NCI-H2227 treated with DMSO at 0.1 percent for 48 hours (cell line): ENCODE measurements at regions not wholly inside any gene's neighbourhood (a gene's known extent, or its start where the extent isn't known, plus 50 kb on each side); places are given as distances from the start of the nearest gene placed in this dataset.
"Not testable (repeated sequence)": the region's sequence is repeated elsewhere in the genome, so short reads cannot be mapped to it uniquely, and the experiment has no call there.

Experiments used
- DNase-seq: peaks from one replicate; lab custom pipeline; 2025; lab: John Stamatoyannopoulos, UW

DNA sequence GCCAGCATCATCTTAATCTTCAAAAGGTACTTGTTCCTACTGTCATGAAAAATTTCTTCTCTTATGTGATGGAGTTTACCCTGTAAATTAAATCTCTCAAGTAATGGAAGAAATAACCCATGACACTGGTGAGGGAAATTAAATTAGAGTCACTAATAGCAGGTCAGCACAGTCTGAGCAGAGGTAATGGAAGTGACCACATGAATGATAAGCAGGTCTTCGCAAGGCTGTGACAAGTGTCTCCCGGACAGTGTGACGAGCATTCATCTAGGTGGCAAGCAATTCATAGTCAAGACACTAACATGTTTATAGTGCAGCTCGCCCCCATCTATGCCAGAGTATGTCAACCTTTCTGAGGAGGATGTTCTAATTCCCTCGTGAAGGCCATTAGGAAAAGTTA is 249.2 kb downstream of the FRK start:
- no peak for DNase-seq

DNA sequence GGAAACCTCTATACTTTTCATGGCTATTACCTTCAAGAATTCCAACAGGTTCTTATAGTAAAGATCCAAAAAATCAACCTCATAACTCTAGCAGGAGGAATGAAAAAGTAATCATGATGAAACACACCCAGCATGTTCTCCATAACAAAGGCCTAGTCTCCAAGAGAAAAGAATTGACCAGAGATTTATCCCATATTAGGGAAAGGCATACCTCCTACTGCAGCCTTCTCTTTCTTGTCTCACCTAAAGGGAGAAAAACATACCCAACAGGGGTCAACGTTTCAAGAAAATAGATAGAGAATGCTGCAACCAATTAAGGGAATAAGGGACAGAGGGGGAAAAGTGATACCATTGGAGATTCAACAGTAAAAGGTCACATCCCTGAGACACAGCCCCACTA is 262.5 kb downstream of the FRK start:
- no peak for DNase-seq

DNA sequence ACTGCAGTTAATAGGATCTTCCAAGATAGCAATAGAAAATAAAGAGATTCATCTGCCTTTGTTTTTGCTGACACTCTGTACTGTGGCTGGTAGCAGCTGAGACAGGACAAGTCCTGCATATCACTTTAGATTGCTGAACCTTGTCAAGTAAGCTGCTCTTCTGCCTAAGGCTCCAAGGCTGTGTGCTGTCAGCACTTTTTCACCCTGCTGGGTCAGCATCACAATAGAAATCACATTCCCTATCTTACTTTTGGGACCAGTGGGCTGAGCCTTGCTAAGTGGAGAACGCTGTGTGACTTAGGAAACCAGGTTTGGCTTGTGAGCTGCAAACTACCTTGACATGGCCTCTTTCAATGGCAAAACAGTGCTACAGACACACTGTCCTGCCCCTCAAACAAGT is 263.9 kb downstream of the FRK start:
- no peak for DNase-seq

DNA sequence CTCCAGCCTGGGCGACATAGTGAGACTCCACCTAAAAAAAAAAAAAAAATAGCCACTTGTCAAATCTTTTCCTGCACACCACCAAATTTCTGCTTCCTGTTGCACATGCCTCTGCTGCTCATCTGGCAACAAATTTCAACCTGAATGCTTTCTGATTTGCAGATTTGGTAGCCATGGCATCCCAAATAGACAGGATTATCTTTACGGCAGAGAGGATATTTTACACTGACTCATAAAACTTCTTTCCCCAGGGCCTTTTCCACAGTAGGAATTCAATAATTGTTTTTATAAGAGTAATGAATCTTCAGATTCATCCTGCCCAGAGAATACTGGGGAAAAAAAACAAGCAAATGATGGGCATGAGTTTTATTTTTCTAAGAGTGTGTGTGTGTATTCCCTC is 264.6 kb downstream of the FRK start:
- DNase-seq = no peak

DNA sequence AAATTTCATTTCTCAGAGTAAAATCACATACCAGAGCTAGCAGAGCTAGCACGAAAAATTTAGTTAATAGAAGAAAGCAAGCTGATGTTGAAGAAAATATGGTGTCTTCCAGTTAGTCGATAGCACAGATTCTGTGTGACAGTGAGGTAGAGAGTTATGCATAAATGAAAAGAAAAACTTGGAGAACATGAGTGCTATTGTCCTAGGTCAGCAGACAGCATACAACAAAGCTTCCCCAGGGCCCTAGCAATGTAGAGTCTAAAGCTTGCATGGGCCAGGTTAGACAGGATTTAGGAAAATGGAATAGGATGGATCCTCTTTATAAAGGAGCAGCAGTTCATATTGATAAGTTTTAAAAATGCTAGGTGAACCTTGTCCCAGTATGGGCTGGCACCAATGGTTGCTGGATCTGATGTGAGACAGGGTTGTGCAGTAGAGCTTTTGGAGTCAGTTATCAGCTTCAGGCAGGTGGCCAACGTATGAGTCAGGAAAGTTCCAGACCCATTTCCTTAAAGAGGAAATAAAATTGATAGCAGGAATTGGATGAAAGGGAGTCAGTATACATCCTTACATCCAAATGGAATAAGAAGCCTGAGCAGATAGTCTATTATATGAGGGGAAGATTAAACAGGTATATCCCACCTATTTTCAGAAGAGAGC is 277.2 kb downstream of the FRK start:
- no peak for DNase-seq

DNA sequence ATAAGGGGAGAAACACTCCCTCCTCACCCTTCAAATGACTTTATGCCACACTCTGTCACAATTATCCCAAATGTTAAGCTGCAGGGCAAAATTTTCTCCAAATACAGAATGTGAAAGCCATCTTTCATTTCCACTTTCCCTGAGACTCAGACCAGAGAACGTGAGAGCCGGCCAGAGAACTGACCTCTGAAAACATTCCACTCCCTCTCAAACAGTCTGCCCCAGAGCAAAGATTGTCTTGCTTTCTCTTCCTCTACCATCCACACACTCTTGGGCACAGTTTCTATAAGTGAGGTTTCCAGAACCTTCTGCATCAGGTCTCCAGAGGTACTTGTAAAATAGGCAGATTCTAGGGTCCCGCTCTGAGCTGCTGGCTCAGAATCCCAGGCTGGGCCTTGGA is 278.1 kb downstream of the FRK start:
- DNase-seq = no peak

DNA sequence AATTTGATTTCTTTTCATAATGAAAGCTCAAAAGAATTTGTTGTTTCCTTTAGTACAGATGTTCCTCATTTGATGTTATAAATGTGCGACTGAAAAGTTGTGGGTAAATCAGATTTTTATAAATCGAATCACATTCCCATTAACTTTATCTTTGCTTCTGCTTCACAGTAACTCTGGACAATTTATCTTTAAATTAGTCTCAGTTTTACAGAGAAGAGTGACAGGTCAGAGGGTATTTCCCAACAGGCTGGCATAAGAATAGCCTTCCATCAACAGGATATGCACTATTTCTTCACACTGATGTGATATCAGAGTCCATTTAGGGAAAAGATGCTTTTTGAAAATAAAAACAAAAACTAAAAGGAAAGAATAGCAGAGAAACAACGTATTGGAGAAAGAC is 286.9 kb downstream of the FRK start:
- DNase-seq = no peak

DNA sequence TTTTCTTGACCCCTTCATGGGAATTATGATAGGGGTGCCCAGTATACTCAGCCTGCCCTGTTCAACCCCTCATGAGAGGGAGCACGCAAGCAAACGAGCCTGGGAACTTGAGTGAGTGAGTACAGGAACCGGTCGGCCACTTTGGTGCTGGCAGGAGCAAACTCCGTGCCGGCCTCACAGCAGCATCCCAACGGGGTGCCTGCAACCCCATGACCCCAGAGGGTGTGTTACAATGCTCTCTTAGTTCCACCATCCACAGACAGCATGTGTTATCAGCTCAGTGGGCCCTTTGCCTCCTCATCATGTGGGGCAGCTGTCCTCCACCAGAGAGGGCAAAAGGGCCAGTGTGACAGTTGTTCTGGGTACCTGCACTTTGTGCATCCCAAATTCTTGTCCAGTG is 289.8 kb downstream of the FRK start:
- no peak for DNase-seq

DNA sequence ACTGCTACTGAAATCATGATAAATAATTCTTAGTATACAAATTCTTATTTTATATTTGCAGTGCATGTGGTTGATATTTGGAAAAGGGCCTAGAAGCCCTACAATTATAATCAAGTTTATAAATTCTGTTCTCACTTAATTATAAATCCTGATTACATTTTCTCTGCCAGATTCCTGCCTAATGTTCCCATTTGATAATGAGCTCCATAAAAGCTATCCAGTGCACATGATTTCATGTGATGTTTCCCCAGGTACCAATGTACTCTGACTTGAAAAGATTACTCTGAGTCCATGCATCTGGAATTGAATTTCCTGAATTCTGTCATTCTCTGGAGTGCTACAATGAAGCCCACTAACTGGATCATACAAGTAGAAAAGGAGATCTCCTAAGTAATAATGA is 292.2 kb downstream of the FRK start:
- DNase-seq = no peak

DNA sequence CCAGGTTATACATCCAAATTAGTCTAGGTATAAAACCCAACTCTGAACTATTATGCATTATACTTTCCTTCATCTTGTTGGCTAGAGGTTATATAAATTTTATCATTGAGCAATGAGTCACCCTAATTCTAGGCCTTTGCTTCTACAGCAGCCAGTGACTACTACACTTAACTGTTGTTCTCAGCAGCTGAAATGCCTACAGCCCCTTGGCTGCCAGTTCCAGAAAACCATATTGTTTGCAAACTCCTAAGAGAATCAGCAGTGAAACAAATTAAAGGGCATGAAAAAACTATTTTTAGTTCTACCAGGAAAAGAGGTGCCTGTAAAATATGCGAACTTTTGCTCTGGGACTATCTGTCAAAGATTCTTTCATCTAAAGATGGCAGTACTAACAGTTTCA is 292.8 kb downstream of the FRK start:
- DNase-seq = no peak

DNA sequence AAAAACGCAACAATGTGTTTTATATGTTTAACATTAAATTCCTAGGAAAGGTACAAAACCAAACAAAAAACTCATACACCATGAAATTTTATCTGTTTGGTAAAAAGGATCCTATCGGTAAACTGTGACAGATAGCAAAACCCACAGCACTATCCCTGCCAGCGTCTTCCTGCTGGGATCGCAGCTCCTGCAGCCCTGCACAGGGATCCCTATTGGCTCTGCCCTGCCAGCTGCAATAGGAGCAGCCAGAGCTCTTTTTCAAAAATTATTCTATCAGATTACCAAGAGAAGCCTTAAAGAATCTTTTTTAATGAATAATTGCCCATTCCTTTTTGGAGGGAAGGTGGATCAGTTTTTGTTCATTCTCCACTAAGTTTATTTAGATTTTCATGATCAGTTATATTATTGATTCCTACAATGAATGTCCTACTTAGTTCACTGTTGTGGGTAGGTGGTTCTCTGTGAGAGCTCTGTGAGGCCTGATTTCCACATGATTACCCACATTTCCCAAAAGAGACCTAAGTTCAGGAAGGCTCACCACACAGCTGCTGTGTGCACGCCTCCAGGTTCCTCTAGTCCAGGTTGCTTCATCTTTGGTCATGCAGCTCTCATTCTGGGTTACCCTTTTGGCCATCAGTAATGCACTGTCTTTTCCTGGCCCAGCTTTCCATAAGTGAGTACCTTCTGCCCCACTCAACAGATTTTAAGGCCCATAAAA is 293.8 kb downstream of the FRK start:
- DNase-seq = no peak

DNA sequence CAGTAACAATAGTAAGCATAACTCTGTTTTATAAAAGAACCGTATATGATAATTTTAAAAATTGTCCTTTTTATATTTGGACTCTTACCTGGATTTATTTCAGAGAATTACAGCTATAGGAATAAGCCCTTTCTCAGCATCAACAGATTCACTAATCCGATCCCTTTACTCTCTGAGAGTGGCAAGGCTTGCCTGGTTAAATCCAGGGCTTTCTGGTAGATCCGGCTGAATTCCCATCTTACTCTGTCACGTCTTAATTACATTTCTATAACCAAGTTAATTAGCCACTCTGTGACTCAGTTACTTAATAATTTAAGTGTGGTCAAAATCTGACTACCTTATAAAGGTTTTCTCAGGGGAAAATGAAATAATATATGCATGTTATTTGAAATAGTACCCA is 294.7 kb downstream of the FRK start:
- DNase-seq = no peak

DNA sequence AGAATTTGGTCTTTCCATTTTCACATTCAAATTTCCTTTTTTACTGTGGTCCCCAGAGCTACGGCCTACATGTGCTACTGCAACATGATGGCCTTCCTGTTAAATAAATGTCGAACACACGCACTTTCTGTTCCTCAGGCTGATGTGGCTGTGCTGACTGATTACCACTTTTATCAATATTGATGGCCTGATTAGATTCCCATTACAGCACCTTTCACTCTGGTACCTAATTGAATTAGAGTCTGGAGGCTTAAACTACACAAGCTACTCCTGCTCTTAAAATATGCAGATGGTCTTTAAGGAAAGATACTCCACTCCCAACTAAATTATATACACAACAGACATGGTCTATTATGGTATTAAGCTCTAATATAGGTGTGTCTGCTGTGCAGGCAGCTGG is 301.6 kb downstream of the FRK start:
- no peak for DNase-seq

DNA sequence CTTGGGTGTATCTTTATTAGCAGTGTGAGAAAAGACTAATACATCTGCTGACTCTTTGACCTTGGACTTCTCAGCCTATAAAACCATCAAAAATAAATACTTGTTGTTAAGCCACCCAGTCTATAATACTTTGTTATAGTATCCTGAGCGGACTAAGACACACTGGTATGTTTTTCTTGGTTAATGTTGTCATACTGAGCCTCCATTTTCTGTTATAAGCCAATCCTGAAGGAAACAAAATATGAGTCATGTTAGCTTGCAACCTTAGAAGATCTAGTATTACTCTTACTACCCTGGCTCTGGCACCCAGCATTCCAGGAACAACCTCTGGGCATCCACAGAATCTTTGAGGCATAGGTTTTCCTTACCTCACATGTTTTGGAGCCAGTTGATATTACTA is 307.2 kb downstream of the FRK start:
- DNase-seq = no peak

DNA sequence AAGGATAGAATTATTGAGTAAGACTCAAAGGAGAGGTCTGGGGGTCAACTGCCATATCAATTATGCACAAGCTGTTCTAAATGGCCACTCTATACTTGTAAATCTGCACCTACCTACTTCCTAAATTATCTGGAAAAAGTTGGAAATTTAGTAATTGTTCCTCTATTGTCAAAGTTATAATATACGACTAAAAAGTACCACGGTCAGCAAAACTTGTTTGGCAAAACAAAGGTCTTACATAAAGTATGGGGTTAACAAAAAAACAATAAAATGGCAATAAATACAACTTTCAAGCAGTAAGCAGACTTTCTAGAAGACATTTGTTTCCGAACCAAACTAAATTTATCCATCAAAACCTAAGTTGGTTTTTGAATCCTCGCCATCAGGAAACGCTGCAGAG is 309.7 kb downstream of the FRK start:
- no peak for DNase-seq

DNA sequence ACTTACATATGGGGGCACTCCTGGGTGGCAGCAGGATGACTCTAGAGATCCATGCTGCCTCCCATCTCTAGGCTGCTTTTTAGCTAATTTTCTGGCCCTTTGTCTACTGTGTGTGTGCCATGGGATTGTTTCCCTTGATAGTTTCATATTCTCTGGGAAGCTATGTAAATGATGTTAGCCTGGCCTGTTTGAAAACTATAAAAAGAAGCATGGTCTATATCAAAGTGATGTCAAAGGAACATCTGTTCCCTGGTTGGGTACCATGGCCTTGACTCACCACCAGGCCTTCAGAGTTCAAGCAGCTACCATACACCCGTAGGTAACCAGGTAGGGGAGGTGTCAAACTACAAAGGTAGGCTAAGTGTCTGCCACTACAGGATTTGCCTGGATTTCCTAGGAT is 310.4 kb downstream of the FRK start:
- DNase-seq = no peak

DNA sequence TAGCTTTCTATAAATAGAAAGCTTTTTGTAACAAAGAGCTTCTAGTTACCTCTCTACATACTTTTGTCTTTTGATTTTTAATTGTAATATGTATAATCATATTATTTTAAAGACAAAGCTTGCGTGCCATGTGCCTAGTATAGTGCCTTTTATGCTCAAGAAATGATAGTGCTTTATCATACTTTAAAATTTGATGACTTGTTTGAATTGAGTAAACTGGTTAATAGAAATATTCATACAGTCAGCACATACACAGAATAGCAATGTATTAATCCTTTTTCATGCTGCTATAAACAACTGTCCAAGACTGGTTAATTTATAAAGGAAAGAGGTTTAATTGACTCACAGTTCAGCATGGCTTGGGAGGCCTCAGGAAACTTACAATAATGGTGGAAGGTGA is 313.0 kb downstream of the FRK start:
- DNase-seq = no peak

DNA sequence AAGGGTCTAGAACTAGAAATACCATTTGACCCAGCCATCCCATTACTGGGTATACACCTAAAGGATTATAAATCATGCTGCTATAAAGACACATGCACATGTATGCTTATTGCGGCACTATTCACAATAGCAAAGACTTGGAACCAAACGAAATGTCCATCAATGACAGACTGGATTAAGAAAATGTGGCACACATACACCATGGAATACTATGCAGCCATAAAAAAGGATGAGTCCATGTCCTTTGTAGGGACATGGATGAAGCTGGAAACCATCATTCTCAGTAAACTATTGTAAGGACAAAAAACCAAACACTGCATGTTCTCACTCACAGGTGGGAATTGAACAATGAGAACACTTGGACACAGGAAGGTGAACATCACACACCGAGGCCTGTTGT is 314.1 kb downstream of the FRK start:
- DNase-seq = not testable (repeated sequence)

DNA sequence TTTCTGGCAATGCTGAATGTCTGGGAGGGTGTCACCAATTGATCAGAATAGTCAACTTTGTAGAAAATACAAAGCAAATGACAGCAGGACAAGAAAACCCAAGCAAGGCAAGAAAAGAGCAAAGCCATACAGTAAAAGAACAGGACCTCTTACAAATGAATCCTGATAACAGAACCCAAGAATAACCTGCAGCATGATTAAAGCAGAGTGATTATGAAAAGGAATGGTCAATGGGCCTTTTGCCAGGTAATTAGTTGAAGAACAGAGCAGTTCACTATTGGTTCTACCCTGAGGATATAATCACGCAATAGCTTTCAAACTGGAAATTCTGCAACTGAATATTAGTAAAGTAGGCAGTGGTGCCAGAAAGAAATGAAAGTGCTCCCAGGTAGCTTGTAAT is 319.8 kb downstream of the FRK start:
- no peak for DNase-seq

DNA sequence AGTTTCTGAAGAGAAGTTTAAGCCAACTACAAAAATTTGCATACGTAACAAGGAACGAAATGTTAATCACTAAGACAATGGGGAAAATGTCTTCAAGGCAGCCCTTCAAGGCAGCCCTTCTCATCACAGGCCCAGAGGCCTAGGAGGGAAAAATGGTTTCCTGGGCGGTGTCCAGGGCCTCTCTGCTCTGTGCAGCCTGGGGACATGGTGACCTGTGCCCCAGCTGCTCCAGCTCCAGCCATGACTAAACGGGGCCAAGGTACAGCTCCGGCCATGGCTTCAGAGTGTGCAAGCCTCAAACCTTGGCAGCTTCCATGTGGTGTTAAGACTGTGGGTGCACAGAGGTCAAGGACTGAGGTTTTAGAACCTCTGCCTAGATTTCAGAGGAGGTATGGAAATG is 325.1 kb downstream of the FRK start:
- no peak for DNase-seq

DNA sequence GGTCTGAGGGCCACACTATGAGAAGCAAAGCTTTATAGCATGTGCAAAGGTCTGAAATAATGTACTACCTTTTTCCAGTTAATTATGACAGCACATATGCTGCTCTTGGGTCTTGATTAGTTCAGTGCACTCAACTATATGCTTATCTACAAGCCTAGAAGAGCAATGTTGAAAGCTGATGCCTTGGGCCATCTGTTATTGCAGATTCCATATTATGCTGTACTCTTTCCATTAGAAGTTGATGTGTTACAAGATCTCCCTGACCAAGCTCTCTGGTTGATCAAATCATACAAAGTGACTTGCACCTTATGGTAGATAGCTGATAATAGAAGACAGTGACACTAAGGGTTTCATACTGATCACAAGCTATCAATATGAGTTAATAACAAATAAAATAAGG is 327.3 kb downstream of the FRK start:
- DNase-seq = no peak

DNA sequence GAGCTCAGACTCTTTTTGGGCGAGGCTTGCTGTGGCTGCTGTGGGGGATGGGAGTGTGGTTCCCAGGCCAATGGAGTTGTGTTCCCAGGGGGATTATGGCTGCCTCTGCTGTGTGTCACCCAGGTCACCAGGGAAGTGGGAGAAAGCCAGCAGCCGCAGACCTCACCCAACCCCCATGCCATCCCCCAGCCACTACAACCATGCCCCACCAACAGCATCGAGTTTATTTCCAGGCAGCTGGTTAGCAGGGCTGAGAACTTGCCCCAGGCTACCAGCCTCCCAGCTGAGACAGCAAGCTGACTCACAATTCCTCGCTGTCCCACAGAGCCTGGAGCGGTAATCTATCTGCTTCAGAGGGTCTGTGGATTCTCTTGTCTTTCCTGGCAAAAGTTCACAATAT is 331.7 kb downstream of the FRK start:
- DNase-seq = no peak

DNA sequence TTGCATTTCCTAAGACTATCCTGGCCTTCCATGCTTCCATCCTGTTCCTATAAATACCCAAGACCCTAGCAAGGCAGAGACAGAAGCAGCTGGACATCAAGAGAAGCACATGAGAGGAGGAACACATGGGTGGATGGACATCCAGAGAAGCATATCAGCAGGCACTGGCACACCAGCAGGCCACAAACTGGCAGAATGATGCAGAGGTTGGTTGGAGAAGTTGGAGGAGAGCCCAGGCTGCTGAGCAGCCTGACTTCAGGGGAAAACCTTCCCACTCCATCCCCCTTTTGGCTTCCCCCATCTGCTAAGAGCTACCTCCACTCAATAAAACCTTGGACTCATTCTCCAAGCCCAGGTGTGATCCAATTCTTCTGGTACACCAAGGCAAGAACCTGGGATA is 332.5 kb downstream of the FRK start:
- no peak for DNase-seq

DNA sequence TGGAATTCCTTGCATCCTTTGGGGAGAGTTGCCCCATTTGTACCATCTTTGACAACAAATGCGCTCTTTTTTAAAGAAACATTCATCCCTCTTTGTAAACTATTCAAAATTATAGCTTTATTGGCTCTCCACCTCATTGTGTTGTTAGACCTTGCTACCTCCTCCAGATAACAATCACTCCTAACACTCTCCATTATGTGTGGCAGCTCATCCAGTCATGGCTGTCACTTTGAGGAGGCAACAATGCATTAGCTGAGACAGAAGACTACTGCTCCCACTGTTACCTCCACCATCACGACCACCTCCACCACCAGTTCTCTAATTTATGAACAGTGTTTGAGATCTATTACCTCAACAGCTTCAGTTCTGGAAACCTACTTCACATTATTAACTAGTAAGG is 339.1 kb downstream of the FRK start:
- DNase-seq = no peak
